PFSK-1 (cell line): ENCODE measurements at regions not wholly inside any gene's neighbourhood (a gene's known extent, or its start where the extent isn't known, plus 50 kb on each side); places are given as distances from the start of the nearest gene placed in this dataset.

Experiments used
- REST ChIP-seq, 2 experiments: IDR thresholded peaks; 2 replicates each; pipeline versions ENCODE4 v1.6.1 to v1.8.0; 2011 to 2012; ENCODE audit warnings: low read depth in 2 of 2, low read length in 2 of 2, control low read depth in 1 of 2, inconsistent platforms in 1 of 2, mild to moderate bottlenecking in 1 of 2, moderate library complexity in 1 of 2; ENCODE audit not compliant: insufficient read depth in 1 of 2
- SIN3A ChIP-seq: IDR thresholded peaks from 2 replicates; pipeline ENCODE4 v1.6.1; 2012; ENCODE audit warnings: mild to moderate bottlenecking, low read length, moderate library complexity, borderline replicate concordance; ENCODE audit not compliant: insufficient read depth

GRCh38 chr4:35189988-35190613, 1054.2 kb downstream of the ARAP2 start:
- no peak for TF ChIP-seq SIN3A
- no peak for TF ChIP-seq REST (IDR thresholded peaks at IDR 0.05; ENCODE audit: insufficient read depth in 1 of 2, low read depth in 2 of 2, low read length in 2 of 2)
